Esophagus (tissue), 2 donors: ENCODE measurements at regions not wholly inside any gene's neighbourhood (a gene's known extent, or its start where the extent isn't known, plus 50 kb on each side); places are given as distances from the start of the nearest gene placed in this dataset.

Source experiments
- H3K27ac ChIP-seq, 2 donors: one replicate each; pipeline ENCODE4 v1.5.1; 2013; ENCODE audit warnings: low read depth in 2 of 2, mild to moderate bottlenecking in 2 of 2, inconsistent platforms in 1 of 2, low read length in 1 of 2, moderate library complexity in 1 of 2
- H3K27me3 ChIP-seq, 2 donors: one replicate each; pipeline ENCODE4 v1.6.1; 2013; ENCODE audit warnings: low read length in 2 of 2, control low read depth in 1 of 2, mild to moderate bottlenecking in 1 of 2; ENCODE audit not compliant: insufficient read depth in 2 of 2, control insufficient read depth in 1 of 2
- H3K36me3 ChIP-seq, 2 donors: one replicate each; pipeline ENCODE4 v1.6.1; 2013; ENCODE audit warnings: low read length in 1 of 2; ENCODE audit not compliant: control insufficient read depth in 2 of 2, insufficient read depth in 2 of 2
- H3K4me1 ChIP-seq, 2 donors: one replicate each; pipeline ENCODE4 v1.6.1; 2013; ENCODE audit warnings: low read length in 1 of 2; ENCODE audit not compliant: control insufficient read depth in 2 of 2, insufficient read depth in 2 of 2
- H3K4me3 ChIP-seq, 2 donors: one replicate each; pipeline ENCODE4 v1.5.1; 2013; ENCODE audit warnings: low read length in 2 of 2, mild to moderate bottlenecking in 2 of 2, low read depth in 1 of 2, moderate library complexity in 1 of 2
- H3K9me3 ChIP-seq, 2 donors: one replicate each; pipeline ENCODE4 v1.6.1; 2013; ENCODE audit warnings: mild to moderate bottlenecking in 2 of 2, low read depth in 1 of 2, low read length in 1 of 2, moderate library complexity in 1 of 2; ENCODE audit not compliant: control insufficient read depth in 2 of 2, insufficient read depth in 1 of 2
- WGBS, 2 donors: extraction: QIAGEN DNeasy Blood & Tissue Kit; methylation state at CpG; one replicate each; pipeline ENCODE4 v1.1.7; 2013; 5-methylcytosine and 5-hydroxymethylcytosine counted together
- donor health status: healthy with polysubstance abuse.
- donor health status: Bipolar disorder and iron deficiency.

DNA sequence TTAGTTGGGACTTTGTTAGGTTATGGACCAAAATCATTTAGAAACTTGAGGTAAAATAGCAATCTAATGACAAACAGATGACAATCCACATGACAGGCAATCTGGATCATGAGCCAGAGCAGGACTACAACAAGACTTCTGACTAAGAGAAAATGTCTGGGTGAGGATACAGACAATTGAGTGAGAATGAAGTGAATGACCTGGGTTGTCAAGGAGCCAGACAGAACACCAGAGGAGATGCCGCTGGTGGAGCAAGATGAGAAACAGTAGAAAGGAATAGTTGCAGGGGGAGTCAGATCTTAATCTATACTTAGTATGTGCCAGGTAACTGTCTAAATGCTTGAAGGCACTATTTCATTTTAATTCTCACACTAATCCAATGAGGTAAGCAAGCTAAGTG lies 277.8 kb downstream of the PRELID2 start:
- H3K4me3 ChIP-seq: no peak overlapping the region
- H3K27ac ChIP-seq: no peak overlapping the region
- no peaks in the 10 kb centered on the region for H3K9me3 ChIP-seq
- no peaks in the 10 kb centered on the region for H3K4me1 ChIP-seq
- WGBS, 2 donors: 73 to 90% methylated on average over 1 of the region's 1 CpG
- no peaks in the 10 kb centered on the region for H3K27me3 ChIP-seq
- no peaks in the 10 kb centered on the region for H3K36me3 ChIP-seq

DNA sequence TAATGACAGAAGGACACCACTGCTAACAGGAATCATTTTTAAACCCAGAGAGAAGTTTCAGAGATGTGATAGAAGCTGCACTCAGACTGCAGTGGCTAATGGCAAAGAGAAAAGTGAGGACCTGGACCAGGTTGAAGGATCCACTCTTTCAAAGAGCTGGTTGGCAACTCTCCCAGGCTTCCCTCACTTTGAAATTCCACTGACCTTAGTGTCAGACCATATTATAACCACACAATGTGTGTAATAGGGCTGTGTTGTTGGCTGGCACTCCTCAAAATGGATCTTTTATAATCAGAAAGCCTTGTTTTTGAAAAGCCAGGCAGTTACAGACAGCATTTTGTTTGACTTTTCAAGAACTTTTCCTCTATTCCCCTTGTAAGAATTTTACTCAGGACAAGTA lies 280.7 kb downstream of the PRELID2 start:
- Histone ChIP-seq H3K36me3 (no peaks in the 10 kb centered on the region), H3K9me3 (no peaks in the 10 kb centered on the region), H3K27me3 (no peaks in the 10 kb centered on the region), H3K4me1 (peaks cover 0 to 2% of the 10 kb centered on the region in 2 donors), H3K4me3 (no peak overlapping the region), H3K27ac (no peak overlapping the region)

DNA sequence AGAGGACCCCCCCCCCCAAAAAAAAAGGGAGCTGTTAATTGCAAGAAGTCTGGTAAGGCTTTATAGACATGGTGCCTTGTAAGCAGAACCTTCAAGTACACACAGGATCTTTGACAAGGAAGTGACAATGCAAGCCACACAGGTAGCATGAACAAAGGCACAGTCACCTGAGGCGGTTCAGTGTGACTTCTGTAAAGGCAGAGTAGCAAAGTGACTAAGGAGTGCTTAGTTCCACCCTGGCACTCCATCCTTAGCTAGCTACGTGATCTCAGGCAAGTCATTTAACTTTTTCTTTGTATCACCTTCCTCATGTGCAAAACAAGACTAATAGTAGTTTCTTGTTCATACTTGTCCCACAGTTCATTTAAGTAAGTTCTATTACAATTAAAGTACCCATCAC lies 282.0 kb downstream of the PRELID2 start:
- H3K9me3 ChIP-seq: no peaks in the 10 kb centered on the region
- WGBS, 2 donors: 53 to 56% methylated on average over 2 of the region's 2 CpGs
- no peaks in the 10 kb centered on the region for H3K36me3 ChIP-seq
- no peak overlapping the region for H3K4me3 ChIP-seq
- no peaks in the 10 kb centered on the region for H3K27me3 ChIP-seq
- H3K27ac ChIP-seq: no peak overlapping the region
- H3K4me1 ChIP-seq: peaks cover 0 to 2% of the 10 kb centered on the region in 2 donors

DNA sequence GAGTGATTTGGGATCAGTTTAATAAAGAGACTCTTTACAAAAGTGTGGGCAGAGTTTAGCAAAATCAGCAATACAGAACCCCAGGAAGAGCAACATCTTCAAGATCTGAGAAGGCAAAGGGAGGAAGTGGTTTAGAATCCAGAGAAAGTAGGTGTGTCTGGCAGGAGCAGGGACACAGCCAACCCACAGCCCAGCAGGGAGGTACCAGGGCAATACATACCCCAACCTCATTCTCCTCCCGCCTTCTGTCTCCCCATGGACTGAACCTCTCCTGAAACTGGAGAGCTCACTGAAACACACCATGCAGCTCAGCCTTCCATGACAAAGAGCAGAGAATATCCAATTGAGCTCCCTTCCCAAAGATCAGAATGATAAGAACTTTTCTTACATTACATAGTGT lies 283.4 kb downstream of the PRELID2 start:
- Histone ChIP-seq H3K36me3 (no peaks in the 10 kb centered on the region), H3K9me3 (no peaks in the 10 kb centered on the region), H3K27me3 (no peaks in the 10 kb centered on the region), H3K4me1 (peaks cover 0 to 2% of the 10 kb centered on the region in 2 donors), H3K27ac (no peak overlapping the region), H3K4me3 (no peak overlapping the region)
- WGBS, 2 donors: 91 to 95% methylated on average over 1 of the region's 1 CpG

DNA sequence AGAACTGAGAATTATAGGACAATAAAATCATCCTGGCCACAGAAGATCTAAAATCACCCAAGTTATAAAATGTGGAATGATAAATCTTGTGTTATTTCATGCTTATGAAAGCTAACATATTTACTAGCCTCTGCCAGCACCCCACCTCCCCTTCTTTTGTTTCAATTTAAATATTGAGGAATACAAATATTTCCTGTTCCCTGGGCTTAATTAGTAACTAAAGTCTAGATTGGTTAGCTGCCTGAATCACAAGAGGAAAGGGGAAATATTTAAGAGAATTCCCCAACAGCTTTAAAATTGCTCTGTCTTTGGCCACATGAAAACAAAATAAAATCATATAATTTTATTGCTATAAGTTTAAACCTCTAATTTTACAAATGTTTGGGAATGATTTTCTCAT lies 287.0 kb downstream of the PRELID2 start:
- Histone ChIP-seq H3K27me3 (no peaks in the 10 kb centered on the region), H3K4me1 (peaks cover 0 to 2% of the 10 kb centered on the region in 2 donors), H3K27ac (no peak overlapping the region), H3K36me3 (no peaks in the 10 kb centered on the region), H3K9me3 (no peaks in the 10 kb centered on the region), H3K4me3 (no peak overlapping the region)

DNA sequence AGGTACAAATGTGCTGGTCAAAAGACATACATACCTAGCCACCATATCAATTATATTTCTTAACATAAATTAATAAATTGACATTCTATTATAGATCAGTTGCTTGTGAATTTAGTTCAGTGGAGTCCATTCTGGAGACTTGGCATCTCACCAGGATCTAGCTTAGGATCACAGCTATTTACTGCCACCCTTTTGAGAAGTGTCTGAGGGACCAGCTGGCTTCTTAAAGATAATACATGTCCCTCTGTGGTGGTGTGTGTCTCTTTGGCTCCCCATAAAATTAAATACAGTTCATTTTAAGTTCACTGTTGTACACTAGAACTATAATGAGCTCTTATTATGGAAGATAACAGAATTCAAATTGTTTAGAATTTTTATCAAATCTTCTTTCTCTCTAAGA lies 290.7 kb downstream of the PRELID2 start:
- no peaks in the 10 kb centered on the region for H3K36me3 ChIP-seq
- no peaks in the 10 kb centered on the region for H3K4me1 ChIP-seq
- H3K27ac ChIP-seq: no peak overlapping the region
- no peak overlapping the region for H3K4me3 ChIP-seq
- no peaks in the 10 kb centered on the region for H3K27me3 ChIP-seq
- H3K9me3 ChIP-seq: no peaks in the 10 kb centered on the region

DNA sequence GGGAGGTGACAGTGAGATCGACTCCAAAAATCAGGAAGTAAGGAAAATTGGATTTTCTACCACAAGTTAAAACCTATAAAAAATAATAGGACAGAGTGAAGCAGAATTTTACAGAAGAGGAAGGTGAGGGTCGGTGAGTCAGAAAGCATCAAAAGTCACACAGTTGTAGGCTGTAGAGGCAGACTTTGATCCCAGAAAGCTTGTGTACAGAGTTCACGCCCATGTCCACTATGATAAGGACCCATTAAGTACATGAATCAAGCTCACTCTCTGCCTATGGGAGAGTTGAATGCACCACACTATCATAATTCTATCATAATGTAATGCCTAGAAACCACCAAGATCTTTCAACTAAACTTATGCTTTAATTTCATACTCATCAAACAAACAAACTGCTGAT lies 291.2 kb downstream of the PRELID2 start:
- no peaks in the 10 kb centered on the region for H3K36me3 ChIP-seq
- H3K4me3 ChIP-seq: no peak overlapping the region
- no peaks in the 10 kb centered on the region for H3K27me3 ChIP-seq
- no peaks in the 10 kb centered on the region for H3K4me1 ChIP-seq
- no peaks in the 10 kb centered on the region for H3K9me3 ChIP-seq
- WGBS, 2 donors: 82 to 88% methylated on average over 3 of the region's 3 CpGs
- H3K27ac ChIP-seq: no peak overlapping the region

DNA sequence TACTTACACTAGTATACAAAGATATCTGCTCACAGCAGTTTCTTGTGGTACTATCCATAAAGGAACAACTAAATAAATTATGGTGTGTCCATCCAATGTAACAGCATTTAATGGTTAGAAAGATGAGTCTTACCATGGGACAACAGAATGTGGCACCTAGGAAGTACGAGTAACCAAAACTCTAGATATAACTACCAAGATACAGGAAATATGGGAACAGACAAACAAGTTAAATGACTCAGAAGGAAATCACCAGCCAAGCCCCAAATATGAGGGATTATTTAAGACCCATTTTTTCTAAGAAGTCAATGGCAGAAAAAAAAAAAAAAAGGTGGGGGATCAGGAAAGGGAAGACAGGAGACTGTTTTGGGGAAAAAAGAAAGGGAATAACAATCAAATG lies 294.8 kb downstream of the PRELID2 start:
- no peaks in the 10 kb centered on the region for H3K36me3 ChIP-seq
- no peaks in the 10 kb centered on the region for H3K27me3 ChIP-seq
- H3K9me3 ChIP-seq: no peaks in the 10 kb centered on the region
- no peak overlapping the region for H3K4me3 ChIP-seq
- no peak overlapping the region for H3K27ac ChIP-seq
- no peaks in the 10 kb centered on the region for H3K4me1 ChIP-seq
- WGBS, 2 donors: 45 to 76% methylated on average over 1 of the region's 1 CpG

DNA sequence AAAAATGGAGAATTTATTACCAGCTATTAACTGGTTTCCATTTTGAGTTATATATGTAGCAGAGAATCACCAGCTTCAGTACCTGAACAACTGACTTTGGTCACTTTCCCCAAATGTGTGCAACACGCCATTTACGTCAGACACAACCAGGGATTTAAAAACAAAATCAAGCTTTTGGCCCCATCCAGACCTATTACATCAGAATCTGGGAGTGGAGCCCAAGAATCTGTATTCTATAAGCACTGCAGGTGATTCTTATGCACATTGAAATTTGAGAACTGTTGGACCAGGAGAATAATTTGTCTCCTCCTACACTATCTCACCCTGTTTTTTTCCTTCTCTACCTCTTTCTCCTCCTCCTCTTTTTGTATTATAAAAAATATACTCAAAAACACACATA lies 295.9 kb downstream of the PRELID2 start:
- 72 to 82% methylated on average over 2 of the region's 2 CpGs for WGBS, 2 donors
- H3K36me3 ChIP-seq: no peaks in the 10 kb centered on the region
- H3K4me3 ChIP-seq: no peak overlapping the region
- no peaks in the 10 kb centered on the region for H3K27me3 ChIP-seq
- H3K4me1 ChIP-seq: no peaks in the 10 kb centered on the region
- H3K27ac ChIP-seq: no peak overlapping the region
- no peaks in the 10 kb centered on the region for H3K9me3 ChIP-seq

DNA sequence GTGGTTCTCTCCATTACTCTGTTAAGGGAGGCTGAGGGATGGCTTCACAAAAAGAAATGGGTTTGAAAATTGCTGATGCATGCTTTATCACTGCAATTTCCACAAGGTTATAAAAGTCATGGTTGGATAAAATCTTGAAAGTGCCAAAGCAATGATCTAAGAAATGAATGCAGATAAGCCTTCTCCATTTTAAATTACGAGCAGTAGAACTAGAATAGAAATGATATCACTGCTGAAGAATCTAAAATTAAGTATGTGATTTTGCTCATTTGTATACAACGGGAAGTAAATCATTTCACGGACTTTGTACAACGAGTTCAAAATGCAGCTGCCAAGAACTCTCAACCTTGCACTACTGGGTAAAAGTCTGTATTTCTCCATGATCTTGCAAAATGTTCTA lies 299.0 kb downstream of the PRELID2 start:
- Histone ChIP-seq H3K9me3 (no peaks in the 10 kb centered on the region), H3K4me1 (no peaks in the 10 kb centered on the region), H3K27me3 (no peaks in the 10 kb centered on the region), H3K36me3 (no peaks in the 10 kb centered on the region), H3K4me3 (no peak overlapping the region), H3K27ac (no peak overlapping the region)
- WGBS, 2 donors: 61 to 72% methylated on average over 4 of the region's 4 CpGs
